Endodermal cell (in vitro differentiated cells): ENCODE measurements at regions not wholly inside any gene's neighbourhood (a gene's known extent, or its start where the extent isn't known, plus 50 kb on each side); places are given as distances from the start of the nearest gene placed in this dataset.

ENCODE experiments used
- DNase-seq: peaks from one replicate; pipeline ENCODE4 v3.0.0-alpha.2; 2017
- H3K27ac ChIP-seq: 2 replicates; pipeline ENCODE4 v1.5.1; 2013; ENCODE audit warnings: mild to moderate bottlenecking, low read depth, low read length, moderate library complexity
- H3K27me3 ChIP-seq: 2 replicates; pipeline ENCODE4 v1.6.1; 2013; ENCODE audit warnings: mild to moderate bottlenecking, low read length, moderate library complexity; ENCODE audit not compliant: insufficient read depth, control insufficient read depth, poor library complexity, severe bottlenecking
- H3K36me3 ChIP-seq: 2 replicates; pipeline ENCODE4 v1.7.0; 2013; ENCODE audit warnings: mild to moderate bottlenecking, low read length, moderate library complexity; ENCODE audit not compliant: control insufficient read depth, insufficient read depth
- H3K4me1 ChIP-seq: one replicate; pipeline ENCODE4 v1.7.0; 2013; ENCODE audit warnings: low read length; ENCODE audit not compliant: control insufficient read depth, insufficient read depth
- H3K4me3 ChIP-seq: 2 replicates; pipeline ENCODE4 v1.5.1; 2013; ENCODE audit warnings: mild to moderate bottlenecking, low read length, moderate library complexity
- H3K9ac ChIP-seq: 2 replicates; pipeline ENCODE4 v1.6.1; 2013; ENCODE audit warnings: mild to moderate bottlenecking, low read length, moderate library complexity; ENCODE audit not compliant: poor library complexity, severe bottlenecking; ENCODE audit errors: extremely low read depth
- H3K9me3 ChIP-seq: 2 replicates; pipeline ENCODE4 v1.6.1; 2013; ENCODE audit warnings: mild to moderate bottlenecking, low read length, moderate library complexity; ENCODE audit not compliant: control insufficient read depth
- H3K27ac Mint-ChIP-seq: 2 replicates; pipeline ENCODE4 v1.8.0; 2020; ENCODE audit warnings: mixed read lengths
- H3K27me3 Mint-ChIP-seq: 2 replicates; pipeline ENCODE4 v1.8.0; 2021; ENCODE audit warnings: mild to moderate bottlenecking, mixed read lengths; ENCODE audit not compliant: insufficient read depth
- H3K36me3 Mint-ChIP-seq: 2 replicates; pipeline ENCODE4 v1.8.0; 2020; ENCODE audit warnings: low read depth, mixed read lengths
- H3K4me1 Mint-ChIP-seq: 2 replicates; pipeline ENCODE4 v1.8.0; 2020; ENCODE audit warnings: mixed read lengths
- H3K4me3 Mint-ChIP-seq: 2 replicates; pipeline ENCODE4 v1.8.0; 2020; ENCODE audit warnings: mild to moderate bottlenecking, moderate library complexity, mixed read lengths
- H3K9me3 Mint-ChIP-seq: 2 replicates; pipeline ENCODE4 v1.8.0; 2020; ENCODE audit warnings: mild to moderate bottlenecking, mixed read lengths
- WGBS, 2 experiments: methylation state at CpG; one replicate each; pipeline versions ENCODE4 v1.1.5 to v1.1.7; 2013; ENCODE audit warnings: missing lambda C conversion rate in 2 of 2, mixed read lengths in 1 of 2; ENCODE audit not compliant: insufficient coverage in 1 of 2, insufficient read length in 1 of 2; 5-methylcytosine and 5-hydroxymethylcytosine counted together
- TF ChIP-seq, protein P1 (sequence below): fragments of 200-600 bp; sonication (generic); conservative IDR thresholded peaks from 2 replicates; pipeline ENCODE4 v1.5.0; 2021; ENCODE audit warnings: antibody characterized with exemption, mild to moderate bottlenecking

DNA sequence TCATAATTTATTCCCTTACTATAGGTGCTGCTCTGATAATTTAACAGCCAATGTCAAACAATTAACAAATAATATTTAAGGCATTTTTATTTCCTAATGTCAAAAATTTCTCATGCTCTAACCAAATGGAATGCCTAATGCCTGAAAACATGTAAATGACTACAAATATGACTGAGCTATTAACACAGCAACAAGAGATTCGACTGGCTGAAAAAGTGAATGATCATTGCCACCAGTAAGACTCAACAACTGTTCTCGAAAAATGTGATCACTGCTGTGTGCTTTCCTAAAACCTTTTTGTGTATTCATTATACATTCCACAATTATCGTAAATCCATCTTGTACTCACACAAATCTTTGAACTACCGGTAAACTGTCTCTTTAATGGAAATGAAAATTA, 118.7 kb downstream of the NPY start:
- Mint-ChIP-seq H3K9me3 (no peaks in the 10 kb centered on the region), H3K27me3 (peaks cover 40% of the 10 kb centered on the region), H3K4me3 (peak overlapping the region; percentile 52), H3K4me1 (peaks cover 44% of the 10 kb centered on the region), H3K36me3 (peaks cover 5% of the 10 kb centered on the region), H3K27ac (peak overlapping the region; percentile 32)
- no peaks in the 10 kb centered on the region for H3K9me3 ChIP-seq
- H3K4me1 ChIP-seq = no peaks in the 10 kb centered on the region
- H3K36me3 ChIP-seq = no peaks in the 10 kb centered on the region
- H3K9ac ChIP-seq = no peak overlapping the region
- TF ChIP-seq, protein P1, sequence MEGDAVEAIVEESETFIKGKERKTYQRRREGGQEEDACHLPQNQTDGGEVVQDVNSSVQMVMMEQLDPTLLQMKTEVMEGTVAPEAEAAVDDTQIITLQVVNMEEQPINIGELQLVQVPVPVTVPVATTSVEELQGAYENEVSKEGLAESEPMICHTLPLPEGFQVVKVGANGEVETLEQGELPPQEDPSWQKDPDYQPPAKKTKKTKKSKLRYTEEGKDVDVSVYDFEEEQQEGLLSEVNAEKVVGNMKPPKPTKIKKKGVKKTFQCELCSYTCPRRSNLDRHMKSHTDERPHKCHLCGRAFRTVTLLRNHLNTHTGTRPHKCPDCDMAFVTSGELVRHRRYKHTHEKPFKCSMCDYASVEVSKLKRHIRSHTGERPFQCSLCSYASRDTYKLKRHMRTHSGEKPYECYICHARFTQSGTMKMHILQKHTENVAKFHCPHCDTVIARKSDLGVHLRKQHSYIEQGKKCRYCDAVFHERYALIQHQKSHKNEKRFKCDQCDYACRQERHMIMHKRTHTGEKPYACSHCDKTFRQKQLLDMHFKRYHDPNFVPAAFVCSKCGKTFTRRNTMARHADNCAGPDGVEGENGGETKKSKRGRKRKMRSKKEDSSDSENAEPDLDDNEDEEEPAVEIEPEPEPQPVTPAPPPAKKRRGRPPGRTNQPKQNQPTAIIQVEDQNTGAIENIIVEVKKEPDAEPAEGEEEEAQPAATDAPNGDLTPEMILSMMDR = no peak
- H3K27ac ChIP-seq = no peak overlapping the region
- no peak for DNase-seq
- 46 to 75% methylated on average over 2 to 4 of the region's 4 CpGs for WGBS, 2 experiments
- peaks cover 13% of the 10 kb centered on the region for H3K27me3 ChIP-seq
- no peak overlapping the region for H3K4me3 ChIP-seq

DNA sequence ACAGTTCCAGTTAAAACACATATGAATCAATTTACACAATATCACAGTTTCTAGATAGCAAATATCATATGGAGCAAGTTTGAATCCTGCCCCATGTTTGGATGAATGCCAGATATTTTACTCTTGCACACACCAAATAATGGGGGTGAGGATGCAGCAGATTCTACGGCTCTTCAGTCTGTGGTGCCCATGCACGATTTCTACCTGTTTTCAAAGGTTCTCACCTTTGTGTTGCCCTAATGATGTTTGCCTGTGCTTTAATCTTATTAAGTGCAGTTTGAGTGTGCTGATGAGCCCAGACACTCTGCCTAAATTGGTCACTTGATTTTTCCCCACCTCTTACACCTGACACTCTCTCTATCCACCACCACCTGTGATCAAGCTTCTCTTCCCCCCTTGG, 119.6 kb downstream of the NPY start:
- Histone ChIP-seq H3K4me3 (no peak overlapping the region), H3K36me3 (no peaks in the 10 kb centered on the region), H3K4me1 (no peaks in the 10 kb centered on the region), H3K27me3 (peaks cover 13% of the 10 kb centered on the region), H3K9ac (no peak overlapping the region), H3K27ac (no peak overlapping the region), H3K9me3 (no peaks in the 10 kb centered on the region)
- Mint-ChIP-seq H3K9me3 (no peaks in the 10 kb centered on the region), H3K36me3 (peaks cover 5% of the 10 kb centered on the region), H3K4me1 (peaks cover 40% of the 10 kb centered on the region), H3K27ac (no peak overlapping the region), H3K27me3 (peaks cover 35% of the 10 kb centered on the region), H3K4me3 (no peak overlapping the region)
- no peak for DNase-seq
- WGBS, 2 experiments = 94 to 100% methylated on average over 2 of the region's 2 CpGs
- TF ChIP-seq, protein P1 = no peak

DNA sequence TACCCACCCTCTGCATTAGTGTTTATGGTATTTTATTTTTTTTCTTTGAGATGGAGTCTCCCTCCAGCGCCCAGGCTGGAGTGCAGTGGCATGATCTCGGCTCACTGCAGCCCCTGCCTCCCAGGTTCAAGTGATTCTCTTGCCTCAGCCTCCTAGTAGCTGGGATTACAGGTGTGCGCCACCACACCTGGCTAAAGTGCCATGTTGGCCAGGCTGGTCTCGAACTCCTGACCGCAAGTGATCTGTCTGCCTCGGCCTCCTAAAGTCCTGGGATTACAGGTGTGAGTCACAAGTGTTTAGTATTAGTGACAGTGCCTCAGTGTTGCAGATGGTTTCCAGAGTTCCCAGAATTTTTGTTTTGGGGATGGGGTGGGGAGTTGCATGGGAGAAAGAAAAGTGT, 120.3 kb downstream of the NPY start:
- H3K9me3 Mint-ChIP-seq = no peaks in the 10 kb centered on the region
- H3K36me3 Mint-ChIP-seq = peaks cover 5% of the 10 kb centered on the region
- H3K27me3 Mint-ChIP-seq = peaks cover 28% of the 10 kb centered on the region
- H3K27ac Mint-ChIP-seq = no peak overlapping the region
- no peak overlapping the region for H3K9ac ChIP-seq
- no peak overlapping the region for H3K4me3 Mint-ChIP-seq
- TF ChIP-seq, protein P1 = no peak
- H3K4me1 Mint-ChIP-seq = peaks cover 38% of the 10 kb centered on the region
- H3K27ac ChIP-seq = no peak overlapping the region
- H3K27me3 ChIP-seq = peaks cover 13% of the 10 kb centered on the region
- H3K4me1 ChIP-seq = no peaks in the 10 kb centered on the region
- no peaks in the 10 kb centered on the region for H3K9me3 ChIP-seq
- DNase-seq = peak; percentile 38
- 96 to 100% methylated on average over 5 to 6 of the region's 6 CpGs for WGBS, 2 experiments
- H3K4me3 ChIP-seq = no peak overlapping the region
- no peaks in the 10 kb centered on the region for H3K36me3 ChIP-seq
